ENCODE measurements at regions not wholly inside any gene's neighbourhood (a gene's known extent, or its start where the extent isn't known, plus 50 kb on each side); places are given as distances from the start of the nearest gene placed in this dataset.

GRCh38 chr12:108462686-108463085 lies 52.4 kb upstream of the FICD start:
- WGBS, 2 donors = 23 to 45% methylated on average over 4 of the region's 4 CpGs
- Histone ChIP-seq H3K9me3 (no peaks in the 10 kb centered on the region), H3K36me3 (no peaks in the 10 kb centered on the region), H3K27me3 (peaks cover 0 to 55% (median 37%) of the 10 kb centered on the region in 7 donors), H3K27ac (no peak overlapping the region), H3K4me1 (no peaks in the 10 kb centered on the region), H3K4me3 (no peak overlapping the region)
- intact Hi-C loops (cut with DNase I) = loop anchor here in 2 of 10 donors (10.0 kb wide), 2 partner anchors 368 to 468 kb away; no protein-coding TSS in a partner anchor
- no peak for DNase-seq
- ATAC-seq = no peak
- TF ChIP-seq CTCF (IDR thresholded peaks at IDR 0.05) = no peak

GRCh38 chr12:108461058-108461660 lies 53.9 kb upstream of the FICD start:
- no peak overlapping the region for H3K27ac ChIP-seq
- H3K27me3 ChIP-seq = peaks cover 0 to 55% (median 32%) of the 10 kb centered on the region in 7 donors
- intact Hi-C loops (cut with DNase I) = loop anchor here in 2 of 10 donors (10.0 kb wide), 2 partner anchors 366 to 466 kb away; no protein-coding TSS in a partner anchor
- no peak for TF ChIP-seq CTCF (IDR thresholded peaks at IDR 0.05)
- 55 to 62% methylated on average over 4 of the region's 4 CpGs for WGBS, 2 donors
- no peak overlapping the region for H3K4me3 ChIP-seq
- H3K4me1 ChIP-seq = peaks cover 0 to 1% (median 0%) of the 10 kb centered on the region in 9 donors
- ATAC-seq (no peak), DNase-seq (no peak)
- no peaks in the 10 kb centered on the region for H3K9me3 ChIP-seq
- H3K36me3 ChIP-seq = no peaks in the 10 kb centered on the region

- Histone ChIP-seq H3K27ac (no peak overlapping the region), H3K4me3 (no peak overlapping the region), H3K36me3 (no peaks in the 10 kb centered on the region), H3K27me3 (peaks cover 0 to 42% (median 25%) of the 10 kb centered on the region in 7 donors), H3K9me3 (no peaks in the 10 kb centered on the region), H3K4me1 (peaks cover 0 to 5% (median 0%) of the 10 kb centered on the region in 9 donors)
- intact Hi-C loops (cut with DNase I) = loop anchor here in 8 of 10 donors (5.0 to 10.0 kb wide), 7 partner anchors 157 to 467 kb away; no protein-coding TSS in a partner anchor
- ATAC-seq (no peak), DNase-seq (no peak)
- no peak for TF ChIP-seq CTCF (IDR thresholded peaks at IDR 0.05)
- WGBS, 2 donors = 38% methylated on average over 3 of the region's 3 CpGs
Observed at GRCh38 chr12:108459149-108459548, 55.9 kb upstream of the FICD start.

GRCh38 chr12:108457734-108458361 lies 57.2 kb upstream of the FICD start:
- no peaks in the 10 kb centered on the region for H3K36me3 ChIP-seq
- H3K27me3 ChIP-seq = peaks cover 0 to 38% (median 25%) of the 10 kb centered on the region in 7 donors
- peaks cover 0 to 5% (median 0%) of the 10 kb centered on the region in 9 donors for H3K4me1 ChIP-seq
- H3K9me3 ChIP-seq = no peaks in the 10 kb centered on the region
- TF ChIP-seq CTCF (IDR thresholded peaks at IDR 0.05) = peak in 3 of 9 donors; percentile 14 to 26 (median 16)
- intact Hi-C loops (cut with DNase I) = loop anchor here in 8 of 10 donors (5.0 to 10.0 kb wide), 7 partner anchors 156 to 466 kb away; no protein-coding TSS in a partner anchor
- ATAC-seq (peak in 1 of 8 donors; percentile 42), DNase-seq (no peak)
- no peak overlapping the region for H3K27ac ChIP-seq
- WGBS, 2 donors = 44 to 45% methylated on average over 7 of the region's 7 CpGs
- no peak overlapping the region for H3K4me3 ChIP-seq
